Mucosa of descending colon (tissue), 3 donors: ENCODE measurements at regions not wholly inside any gene's neighbourhood (a gene's known extent, or its start where the extent isn't known, plus 50 kb on each side); places are given as distances from the start of the nearest gene placed in this dataset.
"Not testable (repeated sequence)": the region's sequence is repeated elsewhere in the genome, so short reads cannot be mapped to it uniquely, and the experiment has no call there.

ENCODE experiments used
- ATAC-seq: fragments of 200-7000 bp; cut with Tn5 transposase; one replicate; pipeline ENCODE4 v1.9.1; 2020; ENCODE audit warnings: mild to moderate bottlenecking, moderate library complexity
- DNase-seq, 3 donors: peaks; one replicate each; pipeline ENCODE4 v3.0.0-alpha.2; 2020
- H3K36me3 ChIP-seq: fragments of 200-600 bp; one replicate; pipeline ENCODE4 v1.8.0; 2021; ENCODE audit warnings: low read depth, mild to moderate bottlenecking
- H3K4me1 ChIP-seq: fragments of 200-600 bp; one replicate; pipeline ENCODE4 v1.8.0; 2021; ENCODE audit warnings: low read depth, mild to moderate bottlenecking
- H3K4me3 ChIP-seq: fragments of 200-600 bp; one replicate; pipeline ENCODE4 v1.8.0; 2021; ENCODE audit warnings: mild to moderate bottlenecking
- H3K9me3 ChIP-seq: fragments of 200-600 bp; one replicate; pipeline ENCODE4 v1.8.0; 2021; ENCODE audit warnings: mild to moderate bottlenecking
- intact Hi-C, 2 donors: fragments of 100-400 bp; cut with DNase I in 1 of 2; cut with micrococcal nuclease in 1 of 2; formaldehyde crosslinking; loops; one replicate each; pipeline versions ENCODE4 v1.11.0 to v1.11.1; 2022; cut with DNase I, micrococcal nuclease
- TF ChIP-seq, protein P1 (sequence below): fragments of 200-600 bp; IDR thresholded peaks from one replicate; pipeline ENCODE4 v1.8.0; 2022; ENCODE audit warnings: antibody characterized with exemption, mild to moderate bottlenecking
- donor health status: DM: no; HTN: no; CAD: no; lungs with moderate emphysema.
- donor health status: DM: no; HTN: no; CAD: no.
- donor health status: DM: no; HTN: yes; CAD: no.

DNA sequence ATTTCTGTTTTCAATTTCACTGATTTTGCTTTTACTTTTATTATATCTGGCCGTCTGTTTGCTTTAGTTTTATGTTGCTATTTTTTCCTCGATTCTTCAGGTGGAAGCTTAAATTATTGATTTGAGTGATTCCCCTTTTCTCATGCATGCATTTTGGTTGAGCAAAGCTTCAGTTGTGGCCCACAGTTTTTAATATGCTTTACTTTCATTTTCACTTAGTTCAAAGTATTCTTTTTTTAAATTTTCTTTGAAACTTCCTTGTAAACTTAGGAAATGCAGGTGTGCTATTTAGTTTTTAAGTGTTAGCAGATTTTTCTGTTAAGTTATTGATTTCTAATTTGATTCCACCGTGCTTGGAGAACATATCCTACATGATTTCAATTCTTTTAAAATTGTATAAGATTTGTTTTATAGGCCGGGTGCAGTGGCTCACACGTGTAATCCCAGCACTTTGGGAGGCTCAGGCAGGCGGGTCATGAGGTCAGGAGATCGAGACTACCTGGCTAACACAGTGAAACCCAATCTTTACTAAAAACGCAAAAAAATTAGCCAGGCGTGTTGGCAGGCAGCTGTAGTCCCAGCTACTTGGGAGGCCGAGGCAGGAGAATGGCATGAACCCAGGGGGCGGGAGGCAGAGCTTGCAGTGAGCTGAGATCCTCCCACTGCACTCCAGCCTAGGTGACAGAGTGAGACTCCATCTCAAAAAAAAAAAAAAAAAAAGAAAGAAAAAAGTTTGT, 531.2 kb downstream of the KIF2B start:
- Histone ChIP-seq H3K36me3 (no peaks in the 10 kb centered on the region), H3K4me1 (no peaks in the 10 kb centered on the region), H3K4me3 (no peak overlapping the region), H3K9me3 (peaks cover 38% of the 10 kb centered on the region)
- intact Hi-C loops, result no loop called here
- DNase-seq (no peak), ATAC-seq (no peak)
- TF ChIP-seq, protein P1, sequence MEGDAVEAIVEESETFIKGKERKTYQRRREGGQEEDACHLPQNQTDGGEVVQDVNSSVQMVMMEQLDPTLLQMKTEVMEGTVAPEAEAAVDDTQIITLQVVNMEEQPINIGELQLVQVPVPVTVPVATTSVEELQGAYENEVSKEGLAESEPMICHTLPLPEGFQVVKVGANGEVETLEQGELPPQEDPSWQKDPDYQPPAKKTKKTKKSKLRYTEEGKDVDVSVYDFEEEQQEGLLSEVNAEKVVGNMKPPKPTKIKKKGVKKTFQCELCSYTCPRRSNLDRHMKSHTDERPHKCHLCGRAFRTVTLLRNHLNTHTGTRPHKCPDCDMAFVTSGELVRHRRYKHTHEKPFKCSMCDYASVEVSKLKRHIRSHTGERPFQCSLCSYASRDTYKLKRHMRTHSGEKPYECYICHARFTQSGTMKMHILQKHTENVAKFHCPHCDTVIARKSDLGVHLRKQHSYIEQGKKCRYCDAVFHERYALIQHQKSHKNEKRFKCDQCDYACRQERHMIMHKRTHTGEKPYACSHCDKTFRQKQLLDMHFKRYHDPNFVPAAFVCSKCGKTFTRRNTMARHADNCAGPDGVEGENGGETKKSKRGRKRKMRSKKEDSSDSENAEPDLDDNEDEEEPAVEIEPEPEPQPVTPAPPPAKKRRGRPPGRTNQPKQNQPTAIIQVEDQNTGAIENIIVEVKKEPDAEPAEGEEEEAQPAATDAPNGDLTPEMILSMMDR, result no peak

DNA sequence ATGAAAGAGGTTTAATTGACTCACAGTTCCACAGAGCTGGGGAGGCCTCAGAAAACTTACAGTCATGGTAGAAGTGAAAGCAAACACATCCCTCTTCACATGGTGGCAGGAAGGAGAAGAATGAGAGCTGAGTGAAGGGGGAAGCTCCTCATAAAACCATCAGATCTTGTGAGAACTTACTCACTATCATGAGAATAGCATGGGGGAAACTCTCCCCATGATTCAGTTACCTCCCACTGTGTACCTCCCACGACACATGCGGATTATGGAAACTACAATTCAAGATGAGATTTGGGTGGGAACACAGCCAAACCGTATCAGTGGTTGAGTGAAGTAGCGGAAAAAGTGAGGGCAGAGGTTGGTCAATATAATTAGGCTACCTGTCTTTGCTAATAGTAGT, 538.3 kb downstream of the KIF2B start:
- intact Hi-C loops, DNase-seq, H3K4me3 ChIP-seq, ATAC-seq, H3K36me3 ChIP-seq, H3K4me1 ChIP-seq: not testable (repeated sequence)
- peaks cover 37% of the 10 kb centered on the region for H3K9me3 ChIP-seq

DNA sequence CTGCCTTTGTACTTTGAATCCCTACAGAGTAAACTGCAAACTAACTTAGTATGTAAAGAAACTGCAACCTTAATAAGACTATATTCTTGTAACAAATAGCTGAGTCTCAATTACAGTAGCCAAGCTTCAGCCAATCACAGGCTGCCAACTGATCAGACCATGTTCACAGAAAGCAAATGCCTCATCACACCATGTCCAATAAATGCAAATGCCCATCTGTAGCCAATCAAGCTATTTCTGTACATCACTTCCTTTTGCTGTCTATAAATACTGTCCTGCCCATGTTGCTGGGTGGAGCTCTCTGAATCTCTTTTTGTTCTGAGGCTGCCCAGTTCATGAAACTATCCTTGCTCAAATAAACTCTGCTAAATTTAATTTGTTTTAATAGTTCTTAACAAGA, 531.7 kb upstream of the TOM1L1 start:
- no peak for ATAC-seq
- Histone ChIP-seq H3K4me1 (no peaks in the 10 kb centered on the region), H3K9me3 (peaks cover 27% of the 10 kb centered on the region), H3K4me3 (no peak overlapping the region), H3K36me3 (no peaks in the 10 kb centered on the region)
- no peak for DNase-seq
- intact Hi-C loops, result no loop called here
- TF ChIP-seq, protein P1, result no peak

DNA sequence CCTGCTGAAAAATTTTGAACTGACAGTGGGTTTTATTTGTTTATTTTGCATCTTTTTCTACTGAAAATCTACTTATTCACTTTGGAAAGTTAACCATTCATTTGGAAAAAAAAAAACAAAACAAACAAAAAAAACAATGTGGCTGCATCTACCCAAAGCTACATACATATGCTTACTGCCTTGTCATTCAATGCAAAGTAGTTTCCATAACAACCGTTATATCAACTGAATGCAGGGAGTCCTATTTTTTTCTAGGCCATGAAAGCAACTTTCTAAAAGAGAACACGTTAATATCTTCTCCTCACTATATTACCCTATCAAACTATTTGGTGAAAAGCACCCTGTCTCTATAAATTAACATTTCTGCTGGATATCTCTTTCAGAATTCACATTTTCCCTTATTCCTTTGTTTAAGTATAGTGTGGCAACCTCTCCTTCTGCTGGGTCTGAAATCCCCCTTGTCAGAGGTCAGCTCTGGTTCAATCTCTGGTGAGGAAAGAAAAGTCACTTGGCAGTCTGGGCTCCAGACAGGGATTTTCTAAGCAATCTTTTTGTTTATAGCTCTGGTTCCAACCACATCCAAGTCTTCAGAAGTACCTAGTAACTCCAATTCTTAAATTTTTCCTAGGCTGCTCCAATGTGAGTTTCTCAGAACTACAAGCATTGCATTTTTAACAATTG, 528.4 kb upstream of the TOM1L1 start:
- DNase-seq (no peak), ATAC-seq (no peak)
- TF ChIP-seq, protein P1, result no peak
- Histone ChIP-seq H3K9me3 (peaks cover 26% of the 10 kb centered on the region), H3K4me3 (no peak overlapping the region), H3K4me1 (no peaks in the 10 kb centered on the region), H3K36me3 (no peaks in the 10 kb centered on the region)
- intact Hi-C loops, result no loop called here

DNA sequence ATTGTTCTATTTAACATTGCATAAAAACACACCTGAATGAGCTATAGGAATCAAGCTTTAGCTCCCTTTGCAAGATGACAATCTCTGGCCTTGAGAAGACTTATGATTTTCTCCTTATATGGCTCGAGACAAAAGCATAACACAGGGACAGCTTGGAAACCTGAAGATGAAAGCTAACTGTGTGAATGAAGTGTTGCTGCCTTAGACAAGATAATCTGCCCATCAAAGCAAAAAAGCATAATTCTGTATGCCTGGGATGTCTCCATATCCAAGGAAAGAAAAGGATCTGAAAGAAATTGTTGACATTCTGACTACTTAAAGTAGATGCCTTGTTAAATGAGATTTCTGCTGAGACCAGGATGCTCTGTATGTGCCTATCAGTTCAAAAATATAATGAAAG, 526.7 kb upstream of the TOM1L1 start:
- TF ChIP-seq, protein P1, result no peak
- H3K4me3 ChIP-seq, result no peak overlapping the region
- no peaks in the 10 kb centered on the region for H3K4me1 ChIP-seq
- ATAC-seq (no peak), DNase-seq (no peak)
- no peaks in the 10 kb centered on the region for H3K36me3 ChIP-seq
- intact Hi-C loops, result no loop called here
- H3K9me3 ChIP-seq, result peaks cover 26% of the 10 kb centered on the region

DNA sequence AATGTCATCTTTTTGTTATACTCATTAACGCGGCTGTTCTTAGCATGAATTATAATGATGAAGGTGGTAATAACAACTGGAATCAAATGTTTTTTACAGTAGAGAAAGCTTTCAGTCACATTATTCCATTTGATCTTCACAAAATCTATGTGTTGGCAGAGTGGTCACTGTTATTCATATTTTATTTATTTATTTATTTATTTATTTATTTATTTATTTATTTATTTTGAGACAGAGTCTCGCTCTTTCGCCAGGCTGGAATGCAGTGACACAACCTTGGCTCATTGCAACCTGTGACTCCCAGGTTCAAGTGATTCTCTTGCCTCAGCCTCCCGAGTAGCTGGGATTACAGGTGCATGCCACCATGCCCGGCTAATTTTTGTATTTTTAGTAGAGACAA, 524.2 kb upstream of the TOM1L1 start:
- H3K36me3 ChIP-seq, H3K4me3 ChIP-seq, H3K4me1 ChIP-seq, DNase-seq, ATAC-seq, intact Hi-C loops: not testable (repeated sequence)
- H3K9me3 ChIP-seq, result peaks cover 16% of the 10 kb centered on the region
